CD4-positive, alpha-beta memory T cell (primary cell): ENCODE measurements at regions not wholly inside any gene's neighbourhood (a gene's known extent, or its start where the extent isn't known, plus 50 kb on each side); places are given as distances from the start of the nearest gene placed in this dataset.
A peak's percentile ranks its signal among the peaks of the same experiment; 100 is the strongest.

Experiments
- CTCF ChIA-PET: fragments of 350-600 bp; sonication (Branson Sonifier 250); formaldehyde crosslinking; loops from one replicate; lab custom pipeline; 2021; ENCODE audit warnings: inconsistent platforms; ENCODE audit not compliant: partially characterized antibody; lab: Charles Lee
- POLR2A ChIA-PET: fragments of 350-600 bp; sonication (Branson Sonifier 250); formaldehyde crosslinking; loops from one replicate; lab custom pipeline; 2021; ENCODE audit not compliant: partially characterized antibody; lab: Charles Lee
- DNase-seq, 5 donors: peaks; one replicate each; pipeline versions ENCODE4 v3.0.0 to v3.0.0-alpha.2; 2020 to 2022; ENCODE audit warnings: mixed read lengths in 1 of 5
- H3K27ac ChIP-seq: one replicate; pipeline ENCODE4 v1.7.0; 2013; ENCODE audit warnings: low read depth, low read length
- H3K27me3 ChIP-seq: 2 replicates; pipeline ENCODE4 v1.7.0; 2013; ENCODE audit warnings: mild to moderate bottlenecking, low read length, moderate library complexity; ENCODE audit not compliant: insufficient read depth
- H3K36me3 ChIP-seq: 2 replicates; pipeline ENCODE4 v1.7.0; 2013; ENCODE audit warnings: mild to moderate bottlenecking, low read length, moderate library complexity; ENCODE audit not compliant: insufficient read depth
- H3K4me1 ChIP-seq: 2 replicates; pipeline ENCODE4 v1.7.0; 2013; ENCODE audit warnings: mild to moderate bottlenecking, low read length, moderate library complexity; ENCODE audit not compliant: insufficient read depth
- H3K4me3 ChIP-seq, 2 donors: one replicate each; pipeline ENCODE4 v1.7.0; 2013; ENCODE audit warnings: low read length in 2 of 2, mild to moderate bottlenecking in 1 of 2
- H3K9me3 ChIP-seq, 2 donors: one replicate each; pipeline ENCODE4 v1.7.0; 2013; ENCODE audit warnings: low read length in 2 of 2, control low read depth in 1 of 2; ENCODE audit not compliant: control insufficient read depth in 1 of 2
- H3K27ac Mint-ChIP-seq, 7 donors: one replicate each; pipeline ENCODE4 v1.8.0; 2020 to 2021; ENCODE audit warnings: mixed read lengths in 7 of 7, mild to moderate bottlenecking in 6 of 7, inconsistent platforms in 3 of 7, moderate library complexity in 3 of 7
- H3K27me3 Mint-ChIP-seq, 2 donors: one replicate each; pipeline ENCODE4 v1.8.0; 2020 to 2021; ENCODE audit warnings: mixed read lengths in 2 of 2
- H3K36me3 Mint-ChIP-seq, 2 donors: one replicate each; pipeline ENCODE4 v1.8.0; 2020 to 2021; ENCODE audit warnings: mixed read lengths in 2 of 2, inconsistent platforms in 1 of 2, mild to moderate bottlenecking in 1 of 2
- H3K4me1 Mint-ChIP-seq, 4 donors: one replicate each; pipeline ENCODE4 v1.8.0; 2020 to 2021; ENCODE audit warnings: mixed read lengths in 4 of 4, mild to moderate bottlenecking in 1 of 4
- H3K4me3 Mint-ChIP-seq, 8 donors: one replicate each; pipeline ENCODE4 v1.8.0; 2020 to 2021; ENCODE audit warnings: mixed read lengths in 8 of 8, mild to moderate bottlenecking in 7 of 8, moderate library complexity in 6 of 8, inconsistent platforms in 3 of 8
- H3K9me3 Mint-ChIP-seq, 8 donors: one replicate each; pipeline ENCODE4 v1.8.0; 2020 to 2021; ENCODE audit warnings: mixed read lengths in 8 of 8, mild to moderate bottlenecking in 5 of 8, inconsistent platforms in 3 of 8, moderate library complexity in 1 of 8
- intact Hi-C: fragments of 100-400 bp; cut with micrococcal nuclease; formaldehyde crosslinking; loops from one replicate; pipeline ENCODE4 v1.15.1; 2023

DNA sequence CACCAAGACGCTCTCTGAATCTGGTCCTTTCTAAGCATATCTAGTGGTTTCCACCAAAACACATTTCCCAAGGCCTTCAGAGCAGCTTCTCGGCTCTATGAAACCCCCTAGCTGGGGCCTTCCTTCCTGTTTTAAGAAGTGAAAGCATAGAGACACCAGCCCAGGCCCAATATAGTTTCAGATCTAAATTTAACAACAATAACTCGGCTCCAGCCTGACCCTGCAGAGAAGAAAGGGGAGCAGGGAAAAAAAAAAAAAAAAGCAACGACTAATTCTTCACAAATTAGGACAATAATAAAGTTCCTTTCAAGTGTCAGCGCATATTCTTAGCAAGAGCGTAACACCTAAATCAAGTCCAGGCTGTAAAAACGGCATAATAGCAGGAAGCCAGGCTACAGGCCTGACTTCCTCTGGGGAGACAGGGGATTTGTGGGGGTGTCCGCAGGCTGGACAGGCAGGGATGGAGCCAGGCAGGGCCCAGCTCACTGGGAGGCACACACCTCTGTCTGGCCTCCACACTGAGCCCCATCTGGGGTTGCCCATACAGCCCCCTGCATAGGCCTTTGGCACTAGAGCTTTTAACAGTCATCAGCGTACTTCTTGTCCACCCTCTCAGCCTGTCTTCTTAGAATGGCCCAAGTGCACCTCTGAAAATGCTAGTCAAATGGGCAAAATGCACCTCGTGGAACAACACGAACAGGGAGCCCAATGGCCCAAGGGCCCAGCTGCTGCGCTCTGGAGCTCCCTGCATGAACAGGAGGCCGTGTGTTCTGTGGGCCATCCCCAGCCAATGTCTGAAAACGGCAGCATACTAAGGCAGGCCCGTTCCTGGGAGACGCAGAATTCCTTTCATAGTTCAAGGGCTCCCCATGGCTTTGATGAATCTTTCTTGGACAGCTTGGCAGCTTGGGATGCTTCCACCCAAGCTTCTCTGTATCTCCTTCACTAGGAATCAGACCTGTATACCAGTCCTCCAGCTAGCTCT lies 772.9 kb downstream of the MED13L start:
- no peak overlapping the region for H3K4me3 ChIP-seq
- H3K27ac Mint-ChIP-seq: peak overlapping the region in 1 of 7 donors; percentile 51

DNA sequence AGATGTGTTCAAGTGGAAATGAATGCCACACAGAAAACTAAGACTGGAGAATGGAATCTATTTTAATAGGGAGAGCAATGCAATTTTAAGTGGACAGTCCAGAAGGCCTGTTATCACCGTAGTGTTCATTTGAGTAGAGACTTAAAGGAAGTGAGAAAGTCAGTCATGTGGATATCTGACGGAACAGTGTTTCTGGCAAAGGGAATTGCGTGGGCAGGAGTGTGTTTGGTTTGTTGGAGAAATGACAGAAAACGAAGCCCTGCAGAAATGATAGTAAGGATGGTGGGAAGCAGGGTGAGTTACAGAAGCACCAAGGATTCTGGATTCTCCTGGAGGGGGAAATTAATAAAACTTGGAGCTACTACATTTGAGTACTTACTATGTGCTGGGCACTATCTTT lies 776.6 kb downstream of the MED13L start:
- H3K4me3 ChIP-seq: no peak overlapping the region
- Mint-ChIP-seq H3K27ac (no peak overlapping the region), H3K27me3 (no peaks in the 10 kb centered on the region), H3K36me3 (no peaks in the 10 kb centered on the region), H3K9me3 (peaks cover 5 to 28% (median 9%) of the 10 kb centered on the region in 8 donors), H3K4me3 (no peak overlapping the region), H3K4me1 (no peaks in the 10 kb centered on the region)
- CTCF ChIA-PET: no interaction called here
- H3K27ac ChIP-seq: no peak overlapping the region
- H3K9me3 ChIP-seq: no peaks in the 10 kb centered on the region
- intact Hi-C loops: no loop called here
- no peaks in the 10 kb centered on the region for H3K4me1 ChIP-seq
- no peaks in the 10 kb centered on the region for H3K36me3 ChIP-seq
- no peak for DNase-seq
- no peaks in the 10 kb centered on the region for H3K27me3 ChIP-seq
- POLR2A ChIA-PET: no interaction called here

More for the DNA sequence above, 772.9 kb downstream of the MED13L start:
- Histone ChIP-seq H3K36me3 (no peaks in the 10 kb centered on the region), H3K4me1 (no peaks in the 10 kb centered on the region), H3K27ac (no peak overlapping the region), H3K27me3 (no peaks in the 10 kb centered on the region), H3K9me3 (no peaks in the 10 kb centered on the region)
- H3K4me1 Mint-ChIP-seq: no peaks in the 10 kb centered on the region
- no peak for DNase-seq
- H3K36me3 Mint-ChIP-seq: no peaks in the 10 kb centered on the region
- H3K27me3 Mint-ChIP-seq: no peaks in the 10 kb centered on the region
- peaks cover 5 to 38% (median 9%) of the 10 kb centered on the region in 8 donors for H3K9me3 Mint-ChIP-seq
- ChIA-PET POLR2A (no interaction called here), CTCF (no interaction called here)
- intact Hi-C loops: no loop called here
- H3K4me3 Mint-ChIP-seq: no peak overlapping the region

DNA sequence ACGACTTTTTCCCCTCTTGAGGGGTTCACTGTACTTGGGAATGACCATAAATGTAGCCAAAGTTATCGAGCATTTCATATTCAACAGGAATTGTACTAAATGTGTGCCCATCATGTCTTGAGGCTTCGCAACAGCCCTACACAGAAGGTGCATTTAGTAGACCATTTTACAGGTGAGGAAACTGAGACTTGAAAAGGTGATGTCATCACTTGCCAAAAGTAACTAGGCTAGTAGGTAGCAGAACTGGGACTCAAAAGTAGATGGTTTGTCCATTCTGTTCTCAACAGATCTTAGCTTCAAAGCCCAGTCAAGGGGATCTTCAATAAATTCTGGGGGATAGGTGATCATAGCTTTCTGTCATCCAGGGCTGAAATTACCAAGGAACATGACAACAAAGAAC lies 782.2 kb downstream of the MED13L start:
- ChIA-PET CTCF (no interaction called here), POLR2A (no interaction called here)
- H3K4me1 ChIP-seq: no peaks in the 10 kb centered on the region
- no peaks in the 10 kb centered on the region for H3K27me3 Mint-ChIP-seq
- H3K4me3 Mint-ChIP-seq: no peak overlapping the region
- no peak for DNase-seq
- intact Hi-C loops: no loop called here
- no peak overlapping the region for H3K4me3 ChIP-seq
- no peak overlapping the region for H3K27ac Mint-ChIP-seq
- no peak overlapping the region for H3K27ac ChIP-seq
- no peaks in the 10 kb centered on the region for H3K36me3 Mint-ChIP-seq
- H3K36me3 ChIP-seq: no peaks in the 10 kb centered on the region
- no peaks in the 10 kb centered on the region for H3K4me1 Mint-ChIP-seq
- H3K9me3 Mint-ChIP-seq: peaks cover 0 to 14% (median 7%) of the 10 kb centered on the region in 8 donors
- H3K27me3 ChIP-seq: no peaks in the 10 kb centered on the region
- no peaks in the 10 kb centered on the region for H3K9me3 ChIP-seq

DNA sequence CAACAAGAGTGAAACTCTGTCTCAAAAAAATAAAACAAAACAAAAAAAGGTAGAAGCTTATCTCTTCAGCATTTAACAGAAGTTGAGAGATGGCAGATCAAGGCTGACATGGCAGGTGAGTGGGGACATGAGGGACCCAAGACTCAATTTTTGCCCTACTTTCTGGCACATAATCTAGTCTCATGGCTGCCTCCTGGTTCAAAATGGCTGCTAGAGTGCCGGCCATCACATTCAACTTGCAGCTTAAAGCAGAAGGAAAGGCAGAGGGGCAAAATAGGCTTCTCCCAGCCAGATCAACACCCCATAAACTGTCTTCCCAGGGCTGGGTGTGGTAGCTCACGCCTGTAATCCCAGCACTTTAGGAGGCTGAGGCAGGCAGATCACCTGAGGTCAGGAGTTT lies 784.9 kb downstream of the MED13L start:
- POLR2A ChIA-PET: no interaction called here
- DNase-seq: no peak

DNA sequence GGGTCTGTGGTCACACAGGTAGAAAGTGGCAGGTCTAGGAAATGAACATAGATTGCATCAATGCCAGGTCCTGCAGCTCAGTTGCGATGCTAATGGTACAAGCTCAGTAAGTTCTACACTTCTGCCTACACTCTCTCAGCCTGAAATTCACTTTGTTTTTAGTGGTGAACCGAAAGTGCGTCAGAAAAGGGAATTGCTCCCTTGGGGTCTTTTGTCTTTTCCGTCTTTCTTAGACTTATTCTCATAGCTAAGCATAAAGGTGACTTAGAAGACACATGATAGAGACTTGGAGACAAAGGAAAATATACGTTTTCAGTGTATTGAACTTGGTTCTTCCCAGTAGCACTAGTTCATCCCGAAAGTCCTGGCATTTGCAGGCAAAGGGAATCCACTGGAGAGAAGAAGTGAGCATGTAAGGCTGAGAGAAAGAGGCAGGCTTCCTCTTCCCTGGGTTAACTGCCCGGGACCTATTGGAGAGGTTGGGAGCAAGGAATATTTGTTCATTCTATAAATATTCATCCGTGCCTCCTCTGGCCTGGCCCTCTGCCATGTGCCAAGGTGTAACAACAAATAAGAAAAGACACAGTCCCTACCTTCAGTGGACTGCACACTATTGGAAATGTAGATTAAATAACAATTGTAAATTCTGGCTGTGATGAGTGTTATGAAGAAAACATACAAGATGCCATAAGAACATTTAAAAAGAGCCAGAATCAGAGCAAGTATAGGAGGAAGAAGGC lies 785.8 kb downstream of the MED13L start:
- no peak overlapping the region for H3K27ac ChIP-seq
- DNase-seq: no peak
- CTCF ChIA-PET: no interaction called here
- no peak overlapping the region for H3K4me3 Mint-ChIP-seq
- H3K27ac Mint-ChIP-seq: peak overlapping the region in 1 of 7 donors; percentile 57
- no peaks in the 10 kb centered on the region for H3K27me3 Mint-ChIP-seq
- no peaks in the 10 kb centered on the region for H3K4me1 ChIP-seq
- H3K36me3 ChIP-seq: no peaks in the 10 kb centered on the region
- no peaks in the 10 kb centered on the region for H3K36me3 Mint-ChIP-seq
- POLR2A ChIA-PET: no interaction called here
- no peaks in the 10 kb centered on the region for H3K4me1 Mint-ChIP-seq
- no peaks in the 10 kb centered on the region for H3K27me3 ChIP-seq
- no peaks in the 10 kb centered on the region for H3K9me3 ChIP-seq
- no peak overlapping the region for H3K4me3 ChIP-seq
- intact Hi-C loops: no loop called here
- H3K9me3 Mint-ChIP-seq: peaks cover 0 to 12% (median 8%) of the 10 kb centered on the region in 8 donors

More for the DNA sequence above, 784.9 kb downstream of the MED13L start:
- H3K36me3 ChIP-seq: no peaks in the 10 kb centered on the region
- H3K27ac Mint-ChIP-seq: no peak overlapping the region
- no peaks in the 10 kb centered on the region for H3K27me3 ChIP-seq
- CTCF ChIA-PET: no interaction called here
- H3K4me1 Mint-ChIP-seq: no peaks in the 10 kb centered on the region
- H3K9me3 ChIP-seq: no peaks in the 10 kb centered on the region
- no peaks in the 10 kb centered on the region for H3K36me3 Mint-ChIP-seq
- intact Hi-C loops: no loop called here
- H3K4me3 ChIP-seq: no peak overlapping the region
- H3K27me3 Mint-ChIP-seq: no peaks in the 10 kb centered on the region
- peaks cover 0 to 14% (median 8%) of the 10 kb centered on the region in 8 donors for H3K9me3 Mint-ChIP-seq
- no peaks in the 10 kb centered on the region for H3K4me1 ChIP-seq
- H3K27ac ChIP-seq: no peak overlapping the region
- no peak overlapping the region for H3K4me3 Mint-ChIP-seq

DNA sequence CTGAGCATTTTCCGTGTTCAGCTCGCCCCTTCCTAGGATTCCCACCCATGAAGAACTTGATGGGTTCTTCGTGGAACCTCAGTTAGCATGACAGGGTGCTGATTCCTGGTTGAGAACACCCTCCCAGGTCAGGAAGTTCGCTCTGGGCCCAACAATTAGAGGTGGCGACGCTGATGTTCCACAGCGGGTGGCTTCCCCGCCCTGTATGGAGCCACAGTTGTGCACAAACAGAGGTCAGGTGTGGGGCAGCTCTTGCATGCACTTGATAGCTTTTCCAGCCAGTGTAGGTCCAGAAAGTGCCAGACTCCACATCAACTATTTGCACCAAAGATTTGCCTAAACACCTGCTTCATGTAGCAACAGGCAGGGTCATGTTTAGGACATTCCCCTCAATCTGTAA lies 788.2 kb downstream of the MED13L start:
- intact Hi-C loops: no loop called here
- no peak overlapping the region for H3K4me3 Mint-ChIP-seq
- no peak overlapping the region for H3K4me3 ChIP-seq
- ChIA-PET POLR2A (no interaction called here), CTCF (no interaction called here)
- no peak for DNase-seq
- H3K27ac Mint-ChIP-seq: no peak overlapping the region
- no peaks in the 10 kb centered on the region for H3K27me3 Mint-ChIP-seq
- no peaks in the 10 kb centered on the region for H3K36me3 ChIP-seq
- no peaks in the 10 kb centered on the region for H3K4me1 Mint-ChIP-seq
- no peak overlapping the region for H3K27ac ChIP-seq
- H3K9me3 ChIP-seq: no peaks in the 10 kb centered on the region
- no peaks in the 10 kb centered on the region for H3K36me3 Mint-ChIP-seq
- H3K4me1 ChIP-seq: no peaks in the 10 kb centered on the region
- peaks cover 0 to 12% (median 6%) of the 10 kb centered on the region in 8 donors for H3K9me3 Mint-ChIP-seq
- H3K27me3 ChIP-seq: no peaks in the 10 kb centered on the region

DNA sequence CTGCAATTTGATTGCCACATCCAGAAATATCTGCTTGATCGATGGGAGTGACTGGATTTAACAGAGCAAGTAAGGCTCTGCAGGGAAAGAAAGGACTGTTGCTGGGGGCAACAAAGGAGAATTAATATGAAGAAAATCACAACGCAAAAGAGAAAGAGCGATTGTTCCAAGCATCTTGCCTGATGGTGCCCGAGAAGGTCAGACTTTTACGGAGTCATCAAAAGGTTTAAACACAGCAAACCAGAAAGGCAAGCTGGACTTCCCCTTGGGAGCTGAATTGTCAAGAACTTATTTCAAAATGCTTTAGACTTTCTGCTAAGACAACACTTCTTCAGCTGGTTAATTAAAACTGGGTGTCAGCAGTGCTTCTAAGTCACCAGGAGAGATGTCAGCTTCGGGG lies 791.5 kb downstream of the MED13L start:
- H3K4me3 Mint-ChIP-seq: no peak overlapping the region
- Histone ChIP-seq H3K9me3 (no peaks in the 10 kb centered on the region), H3K4me3 (no peak overlapping the region), H3K4me1 (no peaks in the 10 kb centered on the region), H3K27me3 (no peaks in the 10 kb centered on the region), H3K36me3 (no peaks in the 10 kb centered on the region), H3K27ac (no peak overlapping the region)
- intact Hi-C loops: no loop called here
- CTCF ChIA-PET: no interaction called here
- no peak for DNase-seq
- peaks cover 0 to 16% (median 3%) of the 10 kb centered on the region in 8 donors for H3K9me3 Mint-ChIP-seq
- H3K27ac Mint-ChIP-seq: no peak overlapping the region
- H3K36me3 Mint-ChIP-seq: no peaks in the 10 kb centered on the region
- H3K4me1 Mint-ChIP-seq: no peaks in the 10 kb centered on the region
- no peaks in the 10 kb centered on the region for H3K27me3 Mint-ChIP-seq
- POLR2A ChIA-PET: no interaction called here
